ENCODE measurements at regions not wholly inside any gene's neighbourhood (a gene's known extent, or its start where the extent isn't known, plus 50 kb on each side); places are given as distances from the start of the nearest gene placed in this dataset.
"Not testable (repeated sequence)": the region's sequence is repeated elsewhere in the genome, so short reads cannot be mapped to it uniquely, and the experiment has no call there.

GRCh38 chr4:170388255-170388654 is 298.5 kb upstream of the AADAT start:
- no peak for DNase-seq

GRCh38 chr4:170386971-170387370 is 297.2 kb upstream of the AADAT start:
- DNase-seq: no peak

DNA sequence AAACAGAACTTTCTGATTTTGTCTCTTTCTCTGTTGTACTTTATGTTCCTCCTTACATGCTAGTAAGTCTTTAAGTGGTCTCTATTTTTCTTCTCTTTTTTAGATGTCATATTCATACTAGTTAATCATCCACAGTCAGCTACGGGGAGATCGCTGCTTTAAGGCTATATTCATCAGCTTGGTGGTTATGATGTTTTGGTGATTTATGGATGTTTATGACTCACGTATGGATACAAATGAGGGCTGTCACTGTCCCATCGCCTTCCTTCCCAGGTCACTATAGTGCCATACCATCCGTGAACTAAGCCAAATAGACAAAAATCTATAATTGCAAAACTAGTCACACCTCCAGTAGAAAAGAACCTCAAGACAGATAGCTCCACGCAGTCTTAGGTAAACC is 296.8 kb upstream of the AADAT start:
- no peak for DNase-seq

DNA sequence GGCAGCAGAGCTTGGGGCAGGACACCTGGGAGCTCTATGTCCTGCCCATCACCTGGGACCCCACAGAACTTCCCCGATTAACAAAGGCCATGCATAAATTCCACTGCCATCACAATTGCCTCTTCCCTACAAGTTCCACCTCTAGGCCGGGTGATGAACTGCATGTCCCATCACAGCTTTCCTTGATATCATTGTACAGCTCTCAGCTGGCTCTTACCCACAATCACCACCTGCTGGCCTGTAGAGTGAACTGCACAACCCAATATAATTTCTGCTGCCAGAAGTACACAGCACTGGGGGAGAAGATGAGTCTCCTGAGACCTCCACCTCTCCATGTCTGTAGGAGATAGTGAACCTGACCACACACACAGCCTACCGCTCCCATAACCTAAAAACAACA is 285.0 kb upstream of the AADAT start:
- DNase-seq: no peak

DNA sequence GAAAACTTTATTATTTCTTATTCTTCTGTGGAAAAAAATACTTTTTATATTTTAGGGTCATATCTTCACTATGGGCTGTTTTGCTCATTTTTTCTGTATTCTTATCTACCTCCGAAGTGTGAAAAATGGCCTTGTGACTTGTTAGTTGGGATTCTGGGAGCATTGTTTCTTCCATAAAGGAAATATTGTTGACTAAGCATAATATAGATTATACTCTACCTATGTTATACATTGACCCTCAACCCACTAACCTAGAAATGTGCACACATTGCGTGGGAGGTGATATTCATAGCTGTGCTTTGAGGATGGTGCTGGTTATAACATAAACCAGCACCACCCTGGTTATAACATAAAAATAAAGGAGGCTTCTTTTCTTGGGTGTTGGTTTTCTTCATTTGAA is 259.2 kb upstream of the AADAT start:
- no peak for DNase-seq

- not testable (repeated sequence) for DNase-seq
Measured at GRCh38 chr4:170347191-170347590, 257.4 kb upstream of the AADAT start.

- DNase-seq: no peak
Measured at GRCh38 chr4:170339522-170339921, 249.8 kb upstream of the AADAT start.

GRCh38 chr4:170336238-170336775 is 246.6 kb upstream of the AADAT start:
- DNase-seq: no peak

GRCh38 chr4:170325599-170325998 is 235.8 kb upstream of the AADAT start:
- no peak for DNase-seq

DNA sequence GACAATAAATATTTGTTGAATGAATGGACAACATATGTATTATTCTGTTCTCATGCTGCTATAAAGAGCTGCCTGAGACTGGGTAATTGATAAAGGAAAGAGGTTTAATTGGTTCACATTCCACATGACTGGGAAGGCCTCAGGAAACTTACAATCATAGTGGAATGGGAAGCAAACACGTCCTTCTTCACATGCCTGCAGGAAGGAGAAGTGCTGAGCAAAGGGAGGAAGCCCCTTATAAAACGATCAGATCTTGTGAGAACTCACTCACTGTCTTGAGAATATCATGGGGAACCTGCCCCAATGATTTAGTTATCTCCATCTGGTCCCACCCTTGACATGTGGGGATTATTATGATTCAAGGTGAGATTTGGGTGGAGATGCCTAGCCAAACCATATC is 233.9 kb upstream of the AADAT start:
- DNase-seq: no peak

- no peak for DNase-seq
Measured at GRCh38 chr4:170307182-170307581, 217.4 kb upstream of the AADAT start.

DNA sequence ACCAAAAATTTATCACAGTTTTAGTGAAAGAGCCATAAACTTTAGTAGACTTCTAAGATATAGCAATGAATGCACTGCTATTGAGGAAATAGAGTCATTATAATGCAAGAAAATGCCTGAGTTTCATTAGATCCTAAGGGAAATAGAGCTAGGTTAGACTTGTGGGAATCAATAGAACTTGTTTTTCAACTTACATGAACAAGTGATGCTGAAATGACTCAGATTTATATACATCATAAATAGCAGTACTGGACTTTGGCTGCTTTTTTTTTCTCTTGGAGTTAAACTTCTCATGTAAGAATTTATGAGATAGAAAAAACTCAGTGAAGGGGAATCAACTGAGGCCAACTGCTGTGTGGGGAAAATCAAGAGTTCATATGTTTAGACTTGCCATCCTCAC is 216.5 kb upstream of the AADAT start:
- no peak for DNase-seq

GRCh38 chr4:170305627-170306026 is 215.9 kb upstream of the AADAT start:
- no peak for DNase-seq

- DNase-seq: no peak
Measured at GRCh38 chr4:170281027-170281426, 191.3 kb upstream of the AADAT start.

DNA sequence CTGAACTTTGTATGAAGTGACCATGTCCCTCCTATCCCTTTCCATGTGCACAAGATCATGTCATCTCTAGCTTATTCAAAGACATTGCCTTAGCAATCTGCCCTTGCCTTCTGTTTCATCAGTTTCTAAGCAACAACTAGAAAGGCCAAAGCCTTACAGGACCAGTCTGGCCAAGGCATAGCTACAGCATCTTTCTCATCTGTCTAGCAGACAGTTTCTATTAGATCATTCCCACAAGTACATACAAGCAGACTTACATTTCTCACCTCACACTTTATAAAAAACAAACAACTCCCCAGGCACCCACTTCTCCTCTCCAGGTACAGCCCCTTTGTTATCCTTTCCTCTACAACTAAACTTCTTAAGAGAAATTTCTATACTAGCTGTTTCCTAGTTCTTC is 188.7 kb upstream of the AADAT start:
- DNase-seq: no peak

- DNase-seq: no peak
Measured at GRCh38 chr4:170274616-170275015, 184.9 kb upstream of the AADAT start.

- DNase-seq: no peak
Measured at GRCh38 chr4:170272959-170273358, 183.2 kb upstream of the AADAT start.

GRCh38 chr4:170271723-170272122 is 182.0 kb upstream of the AADAT start:
- DNase-seq: no peak

DNA sequence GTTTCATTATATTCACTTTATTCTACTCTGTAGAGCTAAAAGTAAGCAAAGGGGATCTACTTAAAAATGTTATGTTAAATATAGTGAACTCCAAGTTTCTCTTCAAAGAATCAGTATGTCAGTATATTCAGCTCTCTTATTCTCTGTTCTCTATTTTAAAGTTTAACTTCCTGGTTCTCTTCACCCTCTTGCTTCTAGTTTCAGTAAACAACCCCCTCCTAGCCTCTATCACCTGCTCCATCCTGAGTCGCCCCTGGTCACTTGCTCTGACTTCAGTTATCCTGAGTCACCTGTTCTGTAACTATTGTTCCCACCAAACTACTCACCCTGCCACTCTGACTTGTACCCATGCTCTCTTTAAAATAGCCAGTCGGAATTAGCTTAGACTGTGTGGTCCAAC is 180.9 kb upstream of the AADAT start:
- DNase-seq: no peak

DNA sequence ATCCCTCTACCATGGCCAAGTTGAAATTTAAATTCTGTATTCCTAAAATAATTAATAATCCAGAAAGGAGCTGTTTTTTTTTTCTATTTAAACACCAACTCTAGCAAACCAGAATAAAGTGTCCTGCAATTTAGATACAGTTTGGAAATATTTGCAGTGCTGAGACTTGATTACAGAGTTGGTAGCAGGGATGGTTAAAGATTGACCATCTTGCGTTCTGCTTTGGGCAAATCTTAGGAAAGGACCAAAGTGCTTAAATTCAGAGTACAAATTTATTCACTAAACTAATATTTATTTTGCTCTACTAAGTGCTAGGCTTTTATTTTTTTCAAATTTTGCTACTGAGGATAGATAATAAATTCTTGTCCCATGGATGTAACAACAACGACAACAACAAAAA is 180.2 kb upstream of the AADAT start:
- no peak for DNase-seq

DNA sequence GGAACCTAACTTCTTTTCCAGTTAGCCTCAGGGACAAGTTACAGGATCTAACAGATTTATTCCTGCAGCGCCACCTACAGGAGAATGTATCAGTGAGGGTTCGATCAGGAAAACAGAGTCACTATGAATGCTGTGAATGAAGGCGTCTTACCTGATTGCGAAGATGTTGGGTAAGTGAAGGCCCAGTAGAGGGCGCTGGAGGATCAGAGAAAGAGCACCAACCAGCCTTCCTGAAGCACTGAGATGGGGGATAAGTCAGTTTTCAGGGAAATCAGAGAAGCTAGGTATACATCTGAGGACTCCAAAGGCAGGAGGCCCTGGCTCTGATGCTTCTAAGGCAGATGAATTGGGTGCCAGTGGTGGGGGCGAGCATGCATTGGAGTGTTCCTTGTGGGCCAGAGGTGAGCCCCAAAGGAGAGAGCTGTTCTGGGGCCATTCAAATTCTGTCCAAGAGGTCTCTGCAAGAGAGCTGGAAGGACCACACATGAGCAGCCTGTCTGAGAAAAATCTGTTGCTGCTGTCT is 169.9 kb upstream of the AADAT start:
- peak; percentile 15 for DNase-seq

DNA sequence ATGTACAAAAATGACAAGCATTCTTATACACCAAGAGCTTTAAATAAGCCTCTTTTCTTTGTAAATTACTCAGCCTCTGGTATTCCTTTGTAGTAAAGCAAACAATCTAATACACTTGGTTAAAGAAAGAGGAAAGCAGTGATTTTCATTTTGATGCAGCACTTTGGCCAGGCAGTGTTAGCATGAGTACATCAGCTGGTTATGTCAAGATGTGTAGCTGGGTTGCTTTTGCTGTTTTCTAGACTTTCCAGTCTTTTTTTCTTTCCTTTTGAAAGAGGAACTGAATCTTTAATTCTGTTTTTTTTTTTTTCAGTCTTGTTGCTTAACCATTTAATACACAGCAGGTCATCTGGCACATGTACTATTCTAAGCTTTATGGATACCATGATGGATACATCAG is 167.1 kb upstream of the AADAT start:
- no peak for DNase-seq

DNA sequence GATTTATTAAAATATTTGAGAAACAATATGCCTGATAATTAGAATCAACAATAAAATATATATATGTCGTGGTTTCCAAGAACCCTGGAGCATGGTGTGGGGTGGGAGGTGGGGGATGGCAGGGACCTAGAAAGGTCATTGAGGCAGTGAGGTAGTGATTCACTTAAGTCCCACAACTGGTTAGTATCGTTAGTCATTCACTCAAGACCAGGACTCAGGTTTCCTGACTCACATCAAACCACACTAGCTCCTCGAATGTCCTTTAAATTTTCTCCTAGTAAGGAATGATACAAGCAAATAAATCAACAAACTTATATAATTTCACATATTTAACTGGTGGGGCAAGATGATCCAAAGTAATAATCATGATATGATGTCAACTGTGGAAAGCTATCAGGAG is 158.8 kb upstream of the AADAT start:
- no peak for DNase-seq

- DNase-seq: no peak
Measured at GRCh38 chr4:170248029-170248428, 158.3 kb upstream of the AADAT start.

GRCh38 chr4:170247596-170247995 is 157.8 kb upstream of the AADAT start:
- DNase-seq: no peak
